ENCODE measurements at regions not wholly inside any gene's neighbourhood (a gene's known extent, or its start where the extent isn't known, plus 50 kb on each side); places are given as distances from the start of the nearest gene placed in this dataset.

DNA sequence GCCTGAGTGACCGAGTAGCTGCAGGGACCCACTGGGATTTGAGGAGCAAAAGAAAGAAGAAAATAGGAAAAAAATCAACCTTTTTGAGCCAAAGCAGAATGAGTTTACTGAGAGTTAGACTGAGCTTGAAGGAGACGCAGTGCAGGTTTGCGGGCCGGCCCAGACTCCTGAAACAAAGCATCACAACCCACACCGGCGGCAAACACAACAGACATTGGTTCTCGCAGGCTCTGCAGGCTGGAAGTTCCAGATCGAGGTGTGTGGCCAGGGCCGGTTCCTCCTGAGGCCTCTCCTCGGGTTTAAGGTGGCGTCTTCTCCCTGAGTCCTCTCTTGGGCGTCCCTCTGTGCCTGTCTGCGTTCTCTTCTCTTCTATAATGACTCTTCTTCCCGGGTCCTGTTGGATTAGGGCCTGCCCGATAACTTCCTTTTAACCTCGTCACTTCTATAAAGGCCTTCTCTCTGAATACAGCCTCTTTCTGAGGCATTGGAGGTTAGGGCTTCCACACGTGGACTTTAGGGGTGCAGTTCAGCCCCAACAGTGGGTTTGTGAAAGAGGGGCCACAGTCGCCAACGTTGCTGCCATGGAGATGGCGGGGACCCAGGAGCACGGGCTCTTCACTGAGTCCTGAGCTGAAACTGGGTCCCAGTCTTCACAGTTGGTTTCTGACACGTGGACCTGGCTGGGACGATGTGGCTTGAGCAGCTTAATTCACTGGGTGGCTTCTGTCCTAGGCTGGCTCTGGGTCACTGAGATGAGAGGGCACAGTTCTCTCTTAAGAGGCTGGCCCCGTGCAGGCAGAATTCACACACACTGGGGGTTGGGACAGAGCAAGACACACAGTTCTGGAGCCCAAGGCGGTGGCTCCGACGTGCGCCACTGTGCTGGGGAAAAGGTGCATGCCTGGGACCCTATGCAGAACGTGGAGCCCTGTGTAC lies 1047.7 kb downstream of the BRD1 start:
- no peaks in the 10 kb centered on the region for H3K36me3 ChIP-seq (ENCODE audit: control insufficient read depth, insufficient read depth, low read length)
- H3K4me3 ChIP-seq (ENCODE audit: low read depth, low read length), result no peak overlapping the region
- ChIA-PET CTCF (no interaction called here), POLR2A (no interaction called here)
- no peaks in the 10 kb centered on the region for H3K27me3 ChIP-seq (ENCODE audit: control insufficient read depth, insufficient read depth, low read length)
- TF ChIP-seq, protein P1, sequence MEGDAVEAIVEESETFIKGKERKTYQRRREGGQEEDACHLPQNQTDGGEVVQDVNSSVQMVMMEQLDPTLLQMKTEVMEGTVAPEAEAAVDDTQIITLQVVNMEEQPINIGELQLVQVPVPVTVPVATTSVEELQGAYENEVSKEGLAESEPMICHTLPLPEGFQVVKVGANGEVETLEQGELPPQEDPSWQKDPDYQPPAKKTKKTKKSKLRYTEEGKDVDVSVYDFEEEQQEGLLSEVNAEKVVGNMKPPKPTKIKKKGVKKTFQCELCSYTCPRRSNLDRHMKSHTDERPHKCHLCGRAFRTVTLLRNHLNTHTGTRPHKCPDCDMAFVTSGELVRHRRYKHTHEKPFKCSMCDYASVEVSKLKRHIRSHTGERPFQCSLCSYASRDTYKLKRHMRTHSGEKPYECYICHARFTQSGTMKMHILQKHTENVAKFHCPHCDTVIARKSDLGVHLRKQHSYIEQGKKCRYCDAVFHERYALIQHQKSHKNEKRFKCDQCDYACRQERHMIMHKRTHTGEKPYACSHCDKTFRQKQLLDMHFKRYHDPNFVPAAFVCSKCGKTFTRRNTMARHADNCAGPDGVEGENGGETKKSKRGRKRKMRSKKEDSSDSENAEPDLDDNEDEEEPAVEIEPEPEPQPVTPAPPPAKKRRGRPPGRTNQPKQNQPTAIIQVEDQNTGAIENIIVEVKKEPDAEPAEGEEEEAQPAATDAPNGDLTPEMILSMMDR (IDR thresholded peaks at IDR 0.05; ENCODE audit: insufficient read depth, low read depth, low read length), result no peak
- DNase-seq (ENCODE audit: low read depth), result no peak

DNA sequence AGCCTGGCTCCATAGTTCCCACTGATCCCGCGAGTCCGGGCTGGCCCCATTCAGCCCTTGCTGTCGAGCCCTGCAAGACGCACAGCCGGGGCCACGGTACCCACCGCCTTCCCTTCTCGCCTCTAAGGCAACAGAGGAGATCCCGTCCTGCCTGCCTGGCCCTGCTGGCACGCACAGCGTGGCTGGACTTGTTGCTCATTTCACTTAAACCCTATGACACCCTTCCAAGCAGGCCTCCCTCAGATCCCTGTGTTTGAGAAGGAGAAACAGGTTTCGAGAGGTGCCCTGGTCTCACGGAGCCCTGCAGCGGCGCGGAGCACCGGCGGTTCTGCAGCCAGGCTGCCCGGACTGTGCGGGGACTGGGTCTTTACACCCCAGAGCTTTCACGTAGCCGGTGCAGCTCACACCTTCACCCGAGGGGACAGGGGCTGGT lies 1048.4 kb downstream of the BRD1 start:
- Histone ChIP-seq H3K4me3 (ENCODE audit: low read depth, low read length) (no peak overlapping the region), H3K36me3 (ENCODE audit: control insufficient read depth, insufficient read depth, low read length) (no peaks in the 10 kb centered on the region), H3K27me3 (ENCODE audit: control insufficient read depth, insufficient read depth, low read length) (no peaks in the 10 kb centered on the region)
- TF ChIP-seq, protein P1 (IDR thresholded peaks at IDR 0.05; ENCODE audit: insufficient read depth, low read depth, low read length), result no peak
- DNase-seq (ENCODE audit: low read depth), result no peak
- ChIA-PET CTCF (no interaction called here), POLR2A (no interaction called here)

DNA sequence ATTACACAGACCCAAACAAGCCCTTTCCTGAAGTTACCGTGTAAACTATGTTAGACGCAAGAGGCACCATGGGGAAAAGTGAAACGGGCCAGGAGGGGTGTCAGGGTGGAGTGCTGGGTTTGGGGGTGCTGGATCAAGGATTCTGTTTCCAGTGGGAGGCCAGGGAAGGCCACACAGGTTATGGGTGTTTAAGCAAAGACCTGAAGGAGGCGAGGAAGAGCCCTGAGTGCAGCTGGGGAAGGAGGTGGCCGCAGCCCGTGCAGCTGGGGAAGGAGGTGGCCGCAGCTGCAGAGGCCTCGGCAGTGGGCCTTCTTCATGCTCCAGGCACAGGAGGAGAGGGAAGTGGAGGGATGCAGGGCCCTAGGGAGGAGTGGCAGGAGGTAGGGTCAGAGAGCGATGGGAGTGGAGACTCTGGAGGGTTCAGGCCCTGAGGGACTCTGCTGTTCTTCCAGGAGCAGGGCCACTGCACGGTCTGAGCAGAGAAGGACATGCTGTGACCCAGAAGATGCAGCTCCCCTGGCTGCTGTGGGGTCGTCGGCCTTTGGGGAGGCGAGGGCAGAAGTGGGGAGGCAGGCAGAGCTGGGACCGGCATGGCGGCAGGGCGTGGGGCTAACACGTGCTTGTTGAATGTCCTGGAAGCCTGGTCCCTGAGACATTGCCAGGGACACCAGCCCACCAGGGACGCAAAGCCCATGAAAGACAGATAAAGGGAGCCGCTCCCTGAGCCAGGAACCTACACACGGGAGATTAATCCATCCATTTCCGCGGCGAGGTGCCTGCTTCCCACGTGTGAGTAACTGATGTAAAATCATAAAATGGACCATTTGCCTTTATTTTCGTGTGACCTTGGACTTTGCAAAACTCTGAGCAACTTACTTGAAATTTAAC lies 1049.1 kb downstream of the BRD1 start:
- CTCF ChIA-PET, result no interaction called here
- POLR2A ChIA-PET, result no interaction called here
- no peaks in the 10 kb centered on the region for H3K36me3 ChIP-seq (ENCODE audit: control insufficient read depth, insufficient read depth, low read length)
- H3K4me3 ChIP-seq (ENCODE audit: low read depth, low read length), result no peak overlapping the region
- no peak for DNase-seq (ENCODE audit: low read depth)
- no peaks in the 10 kb centered on the region for H3K27me3 ChIP-seq (ENCODE audit: control insufficient read depth, insufficient read depth, low read length)
- TF ChIP-seq, protein P1 (IDR thresholded peaks at IDR 0.05; ENCODE audit: insufficient read depth, low read depth, low read length), result no peak

DNA sequence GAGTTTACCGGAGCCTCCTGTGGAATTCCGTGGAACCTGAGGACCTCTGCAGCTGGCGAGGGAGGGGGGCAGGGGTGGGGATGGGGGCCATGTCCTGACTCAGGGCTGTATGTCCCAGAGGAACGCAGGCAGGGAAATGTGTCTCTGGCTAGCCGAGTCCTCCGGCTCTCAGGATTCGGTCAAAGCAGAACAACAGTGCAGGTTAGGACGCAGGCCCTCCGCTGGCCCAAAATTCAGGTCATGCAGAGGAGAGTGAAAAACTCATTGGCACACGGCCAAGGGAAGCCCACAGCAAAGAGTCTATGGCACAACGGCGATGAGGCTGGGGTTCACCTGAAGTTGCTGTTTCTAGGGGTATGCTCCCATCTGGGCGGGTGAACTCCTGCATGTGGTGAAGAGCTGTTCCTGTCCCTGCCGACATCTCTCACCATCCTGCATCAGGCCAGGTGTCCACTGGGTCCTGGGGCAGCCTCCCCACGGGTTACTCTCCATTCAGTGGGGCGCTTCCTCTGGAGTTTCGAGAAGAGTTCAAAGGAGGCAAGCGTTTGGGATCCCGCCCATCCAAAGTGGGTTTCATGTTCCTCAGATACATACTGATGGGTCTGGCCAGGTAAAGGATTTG lies 1055.3 kb downstream of the BRD1 start:
- ChIA-PET POLR2A (no interaction called here), CTCF (no interaction called here)
- Histone ChIP-seq H3K27me3 (ENCODE audit: control insufficient read depth, insufficient read depth, low read length) (no peaks in the 10 kb centered on the region), H3K4me3 (ENCODE audit: low read depth, low read length) (no peak overlapping the region), H3K36me3 (ENCODE audit: control insufficient read depth, insufficient read depth, low read length) (no peaks in the 10 kb centered on the region)
- no peak for DNase-seq (ENCODE audit: low read depth)
- TF ChIP-seq, protein P1 (IDR thresholded peaks at IDR 0.05; ENCODE audit: insufficient read depth, low read depth, low read length), result no peak

DNA sequence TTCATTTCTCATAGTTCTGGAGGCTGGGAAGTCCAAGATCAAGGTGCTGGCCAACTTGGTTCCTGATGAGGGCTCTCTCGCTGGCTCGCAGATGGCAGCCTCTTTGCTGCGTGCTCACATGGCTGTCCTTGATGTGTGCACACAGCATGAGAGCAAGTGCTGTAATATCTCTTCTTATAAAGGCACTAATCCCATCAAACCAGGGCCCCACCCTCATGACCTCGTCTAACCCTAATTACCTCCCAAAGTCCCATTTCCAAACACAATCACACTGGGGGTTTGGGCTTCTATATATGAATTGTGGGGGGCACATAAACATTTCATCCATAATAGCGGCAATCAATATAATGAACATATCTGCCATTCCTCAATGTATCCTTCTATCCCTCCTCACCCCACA lies 1062.1 kb downstream of the BRD1 start:
- ChIA-PET CTCF (interaction anchor here (0.6 kb wide), 1 partner anchor 13 kb away, joined by 3 read pairs; no protein-coding TSS in a partner anchor), POLR2A (no interaction called here)
- Histone ChIP-seq H3K36me3 (ENCODE audit: control insufficient read depth, insufficient read depth, low read length) (no peaks in the 10 kb centered on the region), H3K27me3 (ENCODE audit: control insufficient read depth, insufficient read depth, low read length) (no peaks in the 10 kb centered on the region), H3K4me3 (ENCODE audit: low read depth, low read length) (no peak overlapping the region)
- TF ChIP-seq, protein P1 (IDR thresholded peaks at IDR 0.05; ENCODE audit: insufficient read depth, low read depth, low read length), result no peak
- DNase-seq (ENCODE audit: low read depth), result no peak

Measured in BJ (cell line).